T-helper 1 cell treated with Interleukin-12 subunit alpha and Interleukin-12 subunit beta and Interleukin-4 antibody, amounts not matched to agents 30 ng/mL and 1 ng/mL, for 36 hours (primary cell): ENCODE measurements at regions not wholly inside any gene's neighbourhood (a gene's known extent, or its start where the extent isn't known, plus 50 kb on each side); places are given as distances from the start of the nearest gene placed in this dataset.

Experiments
- intact Hi-C: fragments of 100-400 bp; cut with micrococcal nuclease; formaldehyde crosslinking; loops from one replicate; pipeline ENCODE4 v1.15.1; 2024

DNA sequence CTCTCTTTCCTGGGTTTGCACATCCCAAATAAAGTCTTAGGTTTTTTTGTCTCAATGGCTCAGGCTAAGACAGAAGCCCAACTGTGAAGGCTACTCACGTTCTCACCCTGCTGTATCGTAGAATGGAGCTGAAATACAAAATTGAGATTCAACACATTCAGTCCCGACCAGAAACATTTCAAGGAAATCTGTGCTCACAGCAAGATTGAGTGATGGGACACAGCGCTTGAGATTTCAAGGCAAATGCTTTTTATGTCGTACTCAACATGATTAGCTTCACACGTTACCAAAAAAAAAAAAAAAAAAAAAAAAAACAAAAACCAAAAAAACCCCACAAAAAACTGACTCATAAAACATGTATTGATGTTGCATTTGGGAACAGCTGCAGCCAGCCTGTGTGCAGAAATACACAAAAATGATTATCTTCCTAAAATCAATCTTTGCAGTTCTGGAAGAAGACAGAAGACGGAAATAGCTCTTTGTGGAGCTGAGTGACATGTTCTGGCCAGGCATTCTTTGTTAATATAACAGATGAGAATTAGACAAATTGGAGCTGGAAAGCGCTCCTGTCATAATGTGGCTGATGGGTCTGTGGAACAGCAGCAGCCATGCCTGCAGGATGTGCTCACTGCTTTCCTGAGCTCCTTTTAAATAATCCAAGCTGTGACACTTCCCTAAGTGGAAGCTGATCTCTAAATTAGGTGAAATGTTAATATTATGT, 453.2 kb downstream of the LPIN1 start:
- intact Hi-C loops = no loop called here

DNA sequence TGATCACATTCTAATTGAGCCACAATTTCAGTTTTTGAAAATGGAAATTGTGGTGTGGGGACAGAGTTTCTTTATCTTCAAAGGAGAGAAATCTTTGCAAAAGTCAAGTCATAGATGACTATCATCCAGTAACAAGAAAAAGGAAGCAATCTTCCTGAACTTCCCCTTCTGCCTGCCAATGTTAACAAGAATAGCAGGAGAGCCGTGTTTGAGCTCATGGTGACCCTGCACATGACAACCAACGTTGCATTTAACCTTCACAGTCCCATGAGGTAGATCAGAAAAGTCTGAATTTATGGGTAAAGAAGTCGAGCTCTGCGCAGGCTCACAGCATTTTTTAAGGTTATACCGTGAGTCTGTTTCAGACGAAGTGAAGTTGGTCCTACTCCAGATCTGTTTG, 454.9 kb downstream of the LPIN1 start:
- intact Hi-C loops = no loop called here

DNA sequence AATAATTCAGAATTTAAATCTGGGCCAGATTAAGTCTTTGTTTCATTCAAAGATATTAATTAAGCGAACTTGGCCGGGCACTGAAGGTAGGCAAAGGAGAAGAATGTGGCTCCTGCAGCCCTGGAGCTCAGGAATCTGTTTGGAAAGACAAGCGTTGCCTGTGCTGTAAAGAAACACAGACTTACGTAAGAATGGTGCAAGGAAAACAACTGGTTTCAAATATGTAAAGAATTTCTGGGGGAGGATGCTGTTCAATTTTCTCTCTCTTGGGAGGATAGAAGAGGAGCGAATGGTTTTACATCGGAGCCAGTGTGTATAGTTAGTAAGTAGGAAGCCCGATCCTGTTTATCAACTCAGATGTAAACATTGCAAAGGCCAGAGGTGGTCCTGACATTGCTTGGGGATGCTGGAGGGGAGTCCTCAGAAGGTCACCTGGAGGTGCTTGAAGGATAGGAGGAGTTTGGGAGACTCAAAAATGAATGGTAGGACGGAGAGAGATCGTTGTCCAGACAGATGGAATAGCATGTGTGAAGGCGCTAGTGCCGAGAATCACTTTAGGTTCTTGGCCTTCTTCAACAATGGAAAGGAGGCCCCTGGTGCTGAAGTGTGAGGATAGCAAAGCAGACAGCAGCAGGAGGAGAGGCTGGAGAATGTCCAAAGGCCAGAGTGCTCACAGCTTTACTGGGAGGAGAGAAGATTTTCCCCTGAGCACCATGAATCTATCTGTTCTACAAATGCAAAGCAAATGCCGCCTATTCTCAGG, 456.1 kb downstream of the LPIN1 start:
- intact Hi-C loops = no loop called here

DNA sequence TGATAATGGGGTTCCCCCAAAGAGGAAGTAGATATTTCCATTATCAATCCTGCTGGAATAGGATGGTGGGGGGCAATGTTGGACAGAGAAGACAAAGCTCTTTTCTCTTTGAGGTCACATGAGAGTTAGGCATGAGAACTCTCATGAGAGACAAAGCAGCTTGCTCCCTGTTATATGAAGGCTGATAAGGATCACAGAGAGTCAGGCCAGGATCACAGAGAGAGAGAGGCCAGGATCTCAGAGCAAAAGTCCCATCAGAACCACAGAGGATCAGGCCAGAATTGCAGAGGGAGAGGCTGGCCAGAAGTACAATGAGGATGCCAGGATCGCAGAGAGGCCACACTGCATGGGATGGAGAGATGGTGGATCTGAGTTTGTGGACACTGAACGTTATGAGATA, 457.1 kb downstream of the LPIN1 start:
- intact Hi-C loops = no loop called here

DNA sequence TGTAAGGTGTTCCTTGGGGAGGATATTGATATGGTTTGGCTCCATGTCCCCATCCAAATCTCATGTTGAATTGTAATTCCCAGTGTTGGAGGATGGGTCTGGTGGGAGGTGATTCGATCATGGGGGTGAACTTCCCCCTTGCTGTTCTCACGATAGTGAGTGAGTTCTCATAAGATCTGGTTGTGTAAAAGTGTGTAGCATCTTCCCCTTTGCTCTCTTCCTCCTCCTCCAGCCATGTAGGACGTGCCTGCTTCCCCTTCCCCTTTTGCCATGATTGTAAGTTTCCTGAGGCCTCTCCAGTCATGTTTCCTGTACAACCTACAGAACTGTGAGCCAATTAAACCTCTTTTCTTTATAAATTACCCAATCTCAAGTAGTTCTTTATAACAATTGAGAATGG, 458.7 kb downstream of the LPIN1 start:
- intact Hi-C loops = no loop called here

DNA sequence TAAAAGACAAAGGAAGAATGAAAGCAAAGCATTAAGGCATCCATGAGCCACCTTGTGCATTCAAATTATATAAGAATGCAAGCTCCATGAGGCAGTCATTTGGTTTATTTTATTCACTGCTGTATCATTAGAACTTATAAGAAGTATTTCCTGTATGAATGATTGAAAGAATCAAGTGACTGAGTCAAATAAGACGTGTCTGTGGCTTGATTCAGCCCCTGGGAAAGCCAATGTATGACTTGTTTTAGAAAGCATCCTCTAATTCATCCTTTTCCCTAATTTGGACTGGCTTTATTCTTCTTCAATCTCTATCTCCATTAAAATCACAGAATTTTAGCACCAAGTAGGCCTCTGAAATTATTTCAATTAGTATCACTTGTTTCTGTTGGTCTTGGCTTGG, 461.1 kb downstream of the LPIN1 start:
- intact Hi-C loops = no loop called here

DNA sequence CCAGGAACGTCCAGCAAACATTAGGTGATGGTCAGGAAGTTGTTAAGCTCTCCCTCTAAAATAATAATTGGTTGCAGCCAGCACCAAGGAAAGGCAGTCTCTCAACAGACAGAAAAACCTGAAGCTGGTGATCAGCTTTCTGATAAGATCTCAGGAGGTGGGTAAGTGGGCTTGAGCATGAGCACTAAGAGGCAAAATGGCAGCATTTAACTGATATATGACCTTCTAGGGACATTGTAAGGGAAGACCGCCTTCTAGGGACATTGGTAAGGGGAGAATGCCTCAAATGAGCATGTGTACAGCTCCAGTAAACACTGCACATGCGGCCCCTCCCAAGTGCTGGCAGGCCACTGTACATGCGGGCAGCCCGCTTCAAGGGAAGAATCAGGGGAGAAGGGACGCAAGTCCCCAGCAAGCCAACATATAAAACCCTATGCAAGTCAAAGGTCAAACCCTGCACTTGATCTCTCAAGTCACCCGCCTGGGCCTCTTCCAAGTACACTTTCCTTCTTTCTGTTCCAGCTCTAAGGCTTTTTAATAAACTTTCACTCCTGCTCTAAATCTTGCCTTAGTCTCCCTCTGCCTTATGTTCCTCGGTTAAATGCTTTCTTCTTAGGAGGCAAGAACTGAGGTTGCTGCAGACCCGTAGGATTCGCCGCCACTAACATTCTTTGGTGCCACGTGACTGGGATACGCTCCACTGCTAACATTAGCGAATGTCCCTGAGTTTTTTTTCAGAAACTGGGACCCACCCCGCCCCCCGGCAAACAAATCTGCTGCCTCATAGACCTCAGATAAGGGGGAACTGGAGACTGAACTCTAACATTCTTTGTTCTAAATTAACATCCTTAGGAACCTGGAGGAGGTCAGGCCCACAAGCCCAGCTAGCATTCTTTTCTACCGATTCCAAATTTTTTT, 463.8 kb downstream of the LPIN1 start:
- intact Hi-C loops = no loop called here

DNA sequence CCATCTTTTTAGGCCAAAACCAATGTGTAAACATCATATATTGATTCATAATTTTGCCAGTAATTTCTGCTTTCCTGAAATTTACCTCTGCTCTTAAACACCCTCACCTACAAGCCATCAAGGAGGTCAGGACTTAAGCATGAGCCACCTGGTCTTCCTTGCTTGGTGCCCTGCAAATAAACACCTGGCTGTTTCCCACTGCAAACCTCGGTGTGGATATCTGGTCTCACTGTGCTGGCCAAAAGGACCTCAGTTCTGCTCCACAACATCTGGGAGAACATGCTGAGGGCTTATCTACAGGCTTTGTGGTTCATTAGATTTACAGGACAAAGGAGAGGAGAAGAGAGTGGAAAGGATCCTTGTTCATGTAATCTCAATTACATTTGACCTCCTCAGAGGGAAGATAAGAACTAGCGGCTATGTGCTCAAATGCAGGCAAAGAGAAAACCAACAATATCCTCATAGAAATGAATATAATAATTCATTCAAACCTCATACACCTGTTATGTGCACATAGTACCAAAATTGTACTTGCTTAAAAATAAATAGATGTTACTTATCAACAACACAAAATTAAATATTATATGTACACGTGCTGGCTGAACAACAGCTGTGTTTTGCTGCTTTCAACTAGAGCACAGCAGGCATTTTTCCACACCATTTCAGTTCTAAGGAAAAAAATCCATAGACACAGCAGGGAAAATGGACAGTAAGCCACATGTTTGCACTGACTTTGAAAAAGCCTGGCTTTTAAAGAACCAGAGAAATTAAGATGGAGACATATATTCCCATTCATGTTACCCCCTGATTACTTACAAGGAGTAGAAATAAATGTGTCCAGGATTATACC, 465.1 kb downstream of the LPIN1 start:
- intact Hi-C loops = no loop called here

DNA sequence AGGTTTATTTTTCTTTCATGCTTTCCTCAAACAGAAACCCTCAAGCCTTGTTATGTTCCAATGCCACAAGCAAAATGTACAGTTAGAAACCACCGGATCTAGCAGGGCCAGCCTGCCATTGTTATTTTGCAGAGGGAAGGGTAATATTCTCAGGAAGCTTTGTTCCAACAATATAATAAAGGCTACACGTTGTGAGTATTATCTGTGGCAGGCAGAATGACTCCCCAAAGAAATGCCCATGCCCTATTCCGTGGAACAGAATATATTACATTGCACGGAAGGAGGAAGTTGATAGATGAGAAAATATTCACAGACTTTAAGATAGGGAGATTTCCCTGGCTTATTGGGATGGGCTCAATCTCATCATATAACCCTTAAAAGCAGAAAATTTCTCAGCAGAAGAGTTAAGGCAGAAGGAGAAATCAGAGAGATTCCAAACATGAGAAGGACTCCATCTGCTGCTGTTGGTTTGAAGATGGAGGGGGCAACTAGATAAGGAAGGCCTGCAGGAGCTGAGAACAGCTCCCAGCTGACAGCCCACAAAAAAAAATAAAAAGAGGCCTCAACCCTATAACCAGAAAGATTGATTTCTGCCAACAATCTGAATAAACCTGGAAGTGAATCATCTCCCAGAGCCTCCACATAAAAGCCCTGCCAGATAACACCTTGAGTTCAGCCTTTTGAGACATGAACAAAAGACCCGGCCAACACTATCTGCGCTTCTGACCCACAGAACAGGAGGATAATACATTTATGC, 466.6 kb downstream of the LPIN1 start:
- intact Hi-C loops = no loop called here

DNA sequence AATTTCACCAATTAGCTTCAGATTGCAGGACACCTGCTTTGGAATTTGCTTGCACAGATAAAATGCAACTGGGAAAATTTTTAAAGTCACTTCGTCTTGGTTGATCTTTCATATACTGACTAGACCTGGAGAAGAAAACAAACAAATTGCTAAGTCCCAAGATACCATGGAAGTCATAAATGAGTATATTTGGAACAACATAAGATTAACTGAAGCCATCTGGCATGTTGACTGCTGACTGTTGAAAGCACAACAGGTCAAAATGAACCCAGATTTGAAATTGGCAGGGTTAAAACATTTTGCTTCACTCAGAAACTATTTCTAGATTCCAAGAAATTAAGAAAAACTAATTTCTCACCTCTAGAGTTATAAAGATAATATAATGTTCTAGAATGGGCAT, 470.7 kb downstream of the LPIN1 start:
- intact Hi-C loops = no loop called here

DNA sequence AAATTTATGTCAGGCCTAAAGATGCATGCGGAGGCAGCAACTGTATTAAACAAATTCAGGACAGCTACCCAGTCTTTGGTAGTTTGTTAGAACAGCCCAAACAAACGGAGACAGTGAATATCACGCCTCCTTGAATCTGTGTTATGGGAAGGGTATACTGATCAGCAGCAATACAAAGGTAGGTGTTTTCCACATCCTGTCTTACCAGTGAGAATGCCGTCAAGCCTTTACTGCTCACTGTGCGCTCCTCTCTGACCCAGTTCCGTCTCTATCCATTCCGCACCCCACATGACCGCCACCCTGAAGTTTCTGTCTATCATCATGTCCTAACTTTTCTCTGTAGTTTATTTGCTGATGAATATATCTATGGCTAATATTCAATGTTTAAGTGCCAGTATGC, 473.3 kb downstream of the LPIN1 start:
- intact Hi-C loops = no loop called here

DNA sequence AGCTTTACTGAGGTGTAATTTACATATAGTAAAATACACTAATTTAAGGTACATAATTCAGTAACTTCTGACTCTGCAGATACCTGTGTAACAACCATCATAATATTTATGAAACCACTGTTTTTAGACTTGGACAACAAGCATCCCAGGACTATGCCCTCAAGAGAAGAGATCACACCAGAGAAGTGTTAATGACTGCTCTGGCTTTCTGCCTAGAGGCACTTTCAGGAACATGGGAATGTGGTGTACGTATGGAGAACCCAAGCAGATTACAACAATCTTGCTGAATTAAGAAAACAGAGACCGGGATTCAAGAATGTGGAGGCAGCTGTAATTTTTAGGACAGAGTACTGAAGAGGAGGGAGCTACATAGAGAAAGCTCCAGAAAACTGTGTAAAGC, 475.2 kb downstream of the LPIN1 start:
- intact Hi-C loops = no loop called here

DNA sequence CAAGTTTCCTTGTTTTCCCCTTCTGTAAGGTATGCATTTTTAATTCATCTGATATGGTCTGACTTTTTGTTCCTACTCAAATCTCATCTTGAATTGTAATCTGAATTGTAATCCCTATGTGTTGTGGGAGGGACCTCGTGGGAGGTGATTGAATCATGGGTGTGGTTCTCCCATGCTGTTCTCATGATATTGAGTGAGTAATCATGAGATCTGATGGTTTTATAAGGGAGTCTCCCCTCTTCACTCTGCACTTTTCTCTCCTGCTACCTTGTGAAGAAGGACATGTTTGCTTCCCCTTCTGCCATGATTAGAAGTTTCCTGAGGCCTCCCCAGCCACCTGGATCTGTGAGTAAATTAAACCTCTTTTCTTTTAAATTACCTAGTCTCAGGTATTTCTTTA, 476.1 kb downstream of the LPIN1 start:
- intact Hi-C loops = no loop called here

DNA sequence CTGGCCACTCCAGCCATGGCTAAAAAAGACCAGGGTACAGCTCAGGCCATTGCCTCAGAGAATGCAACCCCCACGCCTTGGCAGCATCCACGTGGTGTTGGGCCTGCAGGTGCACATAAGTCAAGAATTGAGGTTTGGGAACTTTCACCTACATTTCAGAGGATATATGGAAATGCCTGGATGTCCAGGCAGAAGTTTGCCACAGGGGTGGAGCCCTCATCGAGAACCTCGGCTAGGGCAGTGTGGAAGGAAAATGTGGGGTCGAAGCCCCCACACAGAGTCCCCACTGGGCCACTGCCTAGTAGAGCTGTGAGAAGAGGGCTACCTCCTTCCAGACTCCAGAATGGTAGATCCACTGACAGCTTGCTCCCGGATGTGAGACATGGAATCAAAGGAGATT, 477.3 kb downstream of the LPIN1 start:
- intact Hi-C loops = no loop called here

DNA sequence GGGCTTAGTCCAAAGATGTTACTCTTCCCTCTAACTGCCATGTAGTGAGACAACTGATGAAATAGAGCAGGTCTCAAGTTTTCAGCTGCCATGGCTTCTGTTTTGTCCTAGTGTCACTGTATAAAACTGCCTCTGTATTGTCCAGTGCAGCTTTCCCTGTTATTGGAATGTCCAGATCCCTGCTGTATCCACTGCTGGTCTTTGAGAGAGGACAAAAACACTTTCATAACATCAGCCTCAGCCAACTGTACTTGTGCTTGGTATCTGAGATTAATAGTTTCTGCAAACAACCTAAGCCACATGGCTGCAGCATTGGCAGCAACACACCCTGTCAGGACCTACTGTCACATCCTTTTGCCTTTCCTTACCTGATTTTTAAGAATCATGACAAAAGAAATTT, 480.2 kb downstream of the LPIN1 start:
- intact Hi-C loops = no loop called here

DNA sequence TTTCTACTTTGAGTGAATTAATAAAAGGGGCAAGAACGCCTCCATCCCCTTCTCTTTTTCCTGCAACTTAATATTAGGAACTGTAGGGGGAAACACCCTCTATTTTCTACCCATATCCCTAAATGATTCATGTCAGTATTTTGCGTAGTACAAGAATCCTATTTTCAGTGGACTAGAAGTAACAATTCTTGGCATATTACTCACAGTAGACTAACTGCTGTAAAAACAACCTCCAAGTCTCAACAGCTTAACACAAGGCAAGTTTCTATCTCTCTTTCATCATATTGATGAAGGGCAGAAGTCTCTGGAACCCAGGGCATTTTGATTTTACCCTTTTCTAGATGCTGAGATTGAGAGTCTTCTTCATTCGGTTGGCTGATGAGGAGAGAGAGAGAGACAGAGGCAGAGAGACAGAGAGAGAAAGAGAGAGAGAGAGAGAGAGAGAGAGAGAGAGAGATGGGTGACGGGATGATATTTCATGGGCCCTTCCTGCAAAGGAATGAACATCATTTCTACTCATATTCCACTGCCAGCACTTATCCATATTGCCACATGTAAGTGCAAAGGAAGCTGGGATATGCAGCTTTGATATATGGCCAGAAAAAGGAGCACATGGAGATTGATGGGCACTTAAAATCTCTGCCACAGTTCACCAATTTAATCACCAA, 481.6 kb downstream of the LPIN1 start:
- intact Hi-C loops = no loop called here

DNA sequence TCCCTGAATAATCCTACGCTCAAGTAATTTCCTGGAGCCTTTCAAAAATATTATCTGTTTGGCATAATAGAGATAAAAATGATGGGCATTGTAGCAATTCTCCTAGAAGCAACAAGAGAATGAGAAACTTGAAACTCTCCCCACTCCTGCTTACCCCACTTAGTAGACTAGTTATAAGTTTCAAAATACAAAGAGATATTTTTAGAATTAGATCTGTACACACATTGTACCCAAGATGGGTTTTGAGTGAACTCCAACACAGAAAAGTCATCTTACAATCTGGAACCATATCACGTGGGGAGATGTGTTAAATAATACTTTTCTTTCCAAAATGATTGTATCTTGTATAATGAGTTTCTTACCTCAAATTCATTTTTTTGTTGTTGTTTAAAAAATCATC, 484.9 kb downstream of the LPIN1 start:
- intact Hi-C loops = no loop called here

DNA sequence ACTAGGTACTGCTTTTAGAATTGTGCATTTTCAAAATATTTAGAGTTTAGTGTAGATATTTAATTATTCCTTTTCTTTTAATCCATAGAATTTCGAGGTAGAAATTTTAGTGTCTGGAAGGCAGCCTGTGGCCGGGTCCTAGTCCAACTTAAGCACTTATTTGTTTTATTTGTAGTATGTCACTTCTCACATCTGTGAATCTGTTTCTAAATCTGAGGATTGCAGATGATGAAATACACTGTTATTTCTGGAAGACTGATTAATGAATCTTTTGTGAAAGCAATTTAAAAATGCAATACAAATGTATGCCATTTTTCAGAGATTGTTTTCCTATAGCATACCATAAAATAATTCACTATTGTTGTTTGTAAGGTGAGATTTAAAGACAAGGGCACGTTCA, 483.9 kb upstream of the TRIB2 start:
- intact Hi-C loops = no loop called here

DNA sequence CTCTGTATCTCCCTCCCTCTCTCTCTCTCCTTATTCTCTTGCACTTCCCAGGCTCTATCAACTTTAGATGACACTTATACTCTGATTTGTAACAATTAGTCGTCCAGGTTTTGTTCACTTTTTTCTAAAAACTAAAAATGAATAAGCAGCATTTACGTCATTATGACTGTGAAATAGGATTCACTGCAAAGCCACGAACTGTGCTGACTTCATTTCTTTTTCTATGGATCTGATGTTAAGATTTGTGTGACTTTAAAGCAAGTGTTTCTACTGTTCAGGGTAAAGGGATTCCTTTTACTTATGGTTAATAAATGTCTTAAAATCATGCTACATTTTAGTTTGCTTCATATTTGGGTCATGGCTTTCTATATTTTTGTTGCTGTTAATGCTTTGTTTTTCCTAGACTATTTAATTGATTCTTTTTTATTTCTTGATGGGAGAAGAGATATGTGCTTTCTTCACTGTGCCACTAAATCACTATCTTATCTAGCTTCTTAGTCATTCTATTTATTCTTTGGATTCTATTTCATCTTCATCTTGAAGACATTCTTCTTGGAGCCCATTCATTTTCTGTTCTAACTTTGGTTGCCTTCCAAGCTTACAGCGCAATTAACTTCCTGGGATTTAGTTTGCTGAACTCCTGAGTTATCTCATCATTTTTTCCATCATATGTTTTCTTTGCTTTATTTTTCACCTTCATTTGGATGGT, 480.4 kb upstream of the TRIB2 start:
- intact Hi-C loops = no loop called here
